ENCODE measurements at regions not wholly inside any gene's neighbourhood (a gene's known extent, or its start where the extent isn't known, plus 50 kb on each side); places are given as distances from the start of the nearest gene placed in this dataset.

- 58% methylated on average over 13 of the region's 13 CpGs for WGBS
- Histone ChIP-seq H3K36me3 (no peaks in the 10 kb centered on the region), H3K4me3 (no peak overlapping the region), H3K27me3 (replicated peaks; ENCODE audit: insufficient read depth) (peaks cover 6% of the 10 kb centered on the region), H3K4me1 (replicated peaks) (no peaks in the 10 kb centered on the region), H3K27ac (no peak overlapping the region), H3K9me3 (no peaks in the 10 kb centered on the region)
- intact Hi-C loops (cut with DNase I) = loop anchor here (2.0 kb wide), 1 partner anchor 428 kb away; no protein-coding TSS in a partner anchor
- no peak for DNase-seq (ENCODE audit: low spot score)
- TF ChIP-seq POLR2AphosphoS5 (IDR thresholded peaks at IDR 0.05) (no peak), CTCF (IDR thresholded peaks at IDR 0.05) (no peak), POLR2A (IDR thresholded peaks at IDR 0.05) (no peak)
Measured at GRCh38 chr10:123560301-123561140, 105.6 kb upstream of the GPR26 start.

- no peak overlapping the region for H3K4me3 ChIP-seq
- no peaks in the 10 kb centered on the region for H3K36me3 ChIP-seq
- peaks cover 6% of the 10 kb centered on the region for H3K27me3 ChIP-seq (replicated peaks; ENCODE audit: insufficient read depth)
- H3K27ac ChIP-seq = no peak overlapping the region
- no peaks in the 10 kb centered on the region for H3K4me1 ChIP-seq (replicated peaks)
- DNase-seq (ENCODE audit: low spot score) = no peak
- no peak for TF ChIP-seq POLR2AphosphoS5 (IDR thresholded peaks at IDR 0.05)
- no peak for TF ChIP-seq POLR2A (IDR thresholded peaks at IDR 0.05)
- no peak for TF ChIP-seq CTCF (IDR thresholded peaks at IDR 0.05)
- intact Hi-C loops (cut with DNase I) = loop anchor here (2.0 kb wide), 1 partner anchor 428 kb away; no protein-coding TSS in a partner anchor
- WGBS = 62% methylated on average over 4 of the region's 4 CpGs
- H3K9me3 ChIP-seq = no peaks in the 10 kb centered on the region
Measured at GRCh38 chr10:123561141-123561440, 105.1 kb upstream of the GPR26 start.

GRCh38 chr10:123562387-123562786 lies 103.8 kb upstream of the GPR26 start:
- H3K27ac ChIP-seq = no peak overlapping the region
- intact Hi-C loops (cut with DNase I) = no loop called here
- no peaks in the 10 kb centered on the region for H3K36me3 ChIP-seq
- WGBS = 72% methylated on average over 1 of the region's 1 CpG
- H3K4me1 ChIP-seq (replicated peaks) = no peaks in the 10 kb centered on the region
- no peak for DNase-seq (ENCODE audit: low spot score)
- no peaks in the 10 kb centered on the region for H3K9me3 ChIP-seq
- H3K27me3 ChIP-seq (replicated peaks; ENCODE audit: insufficient read depth) = no peaks in the 10 kb centered on the region
- TF ChIP-seq CTCF (IDR thresholded peaks at IDR 0.05) (no peak), POLR2AphosphoS5 (IDR thresholded peaks at IDR 0.05) (no peak), POLR2A (IDR thresholded peaks at IDR 0.05) (no peak)
- no peak overlapping the region for H3K4me3 ChIP-seq

- no peak for TF ChIP-seq CTCF (IDR thresholded peaks at IDR 0.05)
- TF ChIP-seq POLR2AphosphoS5 (IDR thresholded peaks at IDR 0.05) = no peak
- no peak for TF ChIP-seq POLR2A (IDR thresholded peaks at IDR 0.05)
- H3K4me1 ChIP-seq (replicated peaks) = no peaks in the 10 kb centered on the region
- intact Hi-C loops (cut with DNase I) = no loop called here
- H3K4me3 ChIP-seq = no peak overlapping the region
- H3K27ac ChIP-seq = no peak overlapping the region
- DNase-seq (ENCODE audit: low spot score) = no peak
- no peaks in the 10 kb centered on the region for H3K9me3 ChIP-seq
- no peaks in the 10 kb centered on the region for H3K36me3 ChIP-seq
- WGBS = 83% methylated on average over 8 of the region's 8 CpGs
- no peaks in the 10 kb centered on the region for H3K27me3 ChIP-seq (replicated peaks; ENCODE audit: insufficient read depth)
Measured at GRCh38 chr10:123562811-123563580, 103.2 kb upstream of the GPR26 start.

- no peaks in the 10 kb centered on the region for H3K36me3 ChIP-seq
- H3K4me1 ChIP-seq (replicated peaks) = no peaks in the 10 kb centered on the region
- H3K9me3 ChIP-seq = no peaks in the 10 kb centered on the region
- no peak for TF ChIP-seq POLR2A (IDR thresholded peaks at IDR 0.05)
- TF ChIP-seq POLR2AphosphoS5 (IDR thresholded peaks at IDR 0.05) = no peak
- no peak for TF ChIP-seq CTCF (IDR thresholded peaks at IDR 0.05)
- no peak for DNase-seq (ENCODE audit: low spot score)
- intact Hi-C loops (cut with DNase I) = no loop called here
- H3K27me3 ChIP-seq (replicated peaks; ENCODE audit: insufficient read depth) = no peaks in the 10 kb centered on the region
- H3K4me3 ChIP-seq = no peak overlapping the region
- no peak overlapping the region for H3K27ac ChIP-seq
- 81% methylated on average over 5 of the region's 5 CpGs for WGBS
Measured at GRCh38 chr10:123563581-123563855, 102.6 kb upstream of the GPR26 start.
